Neural progenitor cell (in vitro differentiated cells): ENCODE measurements at regions not wholly inside any gene's neighbourhood (a gene's known extent, or its start where the extent isn't known, plus 50 kb on each side); places are given as distances from the start of the nearest gene placed in this dataset.

Source experiments
- DNase-seq: peaks from one replicate; pipeline ENCODE4 v3.0.0-alpha.2; 2016; ENCODE audit warnings: low spot score
- H2AFZ ChIP-seq: fragments of 200-600 bp; sonication (generic); replicated peaks from 2 replicates; pipeline ENCODE4 v1.6.1; 2016; ENCODE audit warnings: antibody characterized with exemption
- H3F3A ChIP-seq: fragments of 200-600 bp; sonication (generic); 2 replicates; pipeline ENCODE4 v1.6.1; 2016; ENCODE audit warnings: antibody characterized with exemption, low read depth
- H3K27ac ChIP-seq: fragments of 200-600 bp; sonication (generic); 2 replicates; pipeline ENCODE4 v1.5.1; 2016; ENCODE audit warnings: mild to moderate bottlenecking
- H3K27me3 ChIP-seq: fragments of 200-600 bp; sonication (generic); 2 replicates; pipeline ENCODE4 v1.6.1; 2016; ENCODE audit warnings: mild to moderate bottlenecking, moderate library complexity
- H3K36me3 ChIP-seq: fragments of 200-600 bp; sonication (generic); 2 replicates; pipeline ENCODE4 v1.5.1; 2016
- H3K4me1 ChIP-seq: fragments of 200-600 bp; sonication (generic); 2 replicates; pipeline ENCODE4 v1.6.1; 2016; ENCODE audit warnings: mixed run types
- H3K4me2 ChIP-seq: fragments of 200-600 bp; sonication (generic); 2 replicates; pipeline ENCODE4 v1.6.1; 2016
- H3K4me3 ChIP-seq: fragments of 200-600 bp; sonication (generic); 2 replicates; pipeline ENCODE4 v1.5.1; 2016
- H3K79me2 ChIP-seq: fragments of 200-600 bp; sonication (generic); 2 replicates; pipeline ENCODE4 v1.6.1; 2016; ENCODE audit warnings: low read depth
- H3K9ac ChIP-seq: fragments of 200-600 bp; sonication (generic); 2 replicates; pipeline ENCODE4 v1.6.1; 2016
- H3K9me3 ChIP-seq: fragments of 200-600 bp; sonication (generic); 2 replicates; pipeline ENCODE4 v1.5.1; 2016; ENCODE audit warnings: low read depth
- H4K20me1 ChIP-seq: fragments of 200-600 bp; sonication (generic); 2 replicates; pipeline ENCODE4 v1.6.1; 2016; ENCODE audit warnings: low read depth
- H3K27ac Mint-ChIP-seq: 3 replicates; pipeline ENCODE4 v1.8.0; 2021; ENCODE audit warnings: mixed read lengths
- H3K27me3 Mint-ChIP-seq: 2 replicates; pipeline ENCODE4 v1.8.0; 2022; ENCODE audit warnings: low read depth, mild to moderate bottlenecking, inconsistent platforms, moderate library complexity, mixed read lengths; ENCODE audit not compliant: insufficient read depth
- H3K36me3 Mint-ChIP-seq: 3 replicates; pipeline ENCODE4 v1.8.0; 2021; ENCODE audit warnings: mixed read lengths
- H3K4me1 Mint-ChIP-seq: 3 replicates; pipeline ENCODE4 v1.8.0; 2021; ENCODE audit warnings: mixed read lengths
- H3K4me3 Mint-ChIP-seq: 3 replicates; pipeline ENCODE4 v1.8.0; 2021; ENCODE audit warnings: mild to moderate bottlenecking, moderate library complexity, mixed read lengths
- H3K9me3 Mint-ChIP-seq: 3 replicates; pipeline ENCODE4 v1.8.0; 2020; ENCODE audit warnings: mixed read lengths
- EZH2 ChIP-seq: fragments of 200-600 bp; sonication (generic); IDR thresholded peaks from 2 replicates; pipeline ENCODE4 v1.6.1; 2017; ENCODE audit warnings: antibody characterized with exemption, mild to moderate bottlenecking, moderate library complexity
- EZH2phosphoT487 ChIP-seq: fragments of 200-600 bp; sonication (generic); IDR thresholded peaks from 2 replicates; pipeline ENCODE4 v1.6.1; 2017; ENCODE audit warnings: antibody characterized with exemption
- TF ChIP-seq, protein P1 (sequence below): fragments of 200-600 bp; sonication (generic); IDR thresholded peaks from 2 replicates; pipeline ENCODE4 v1.5.1; 2017; ENCODE audit warnings: antibody characterized with exemption, mild to moderate bottlenecking

DNA sequence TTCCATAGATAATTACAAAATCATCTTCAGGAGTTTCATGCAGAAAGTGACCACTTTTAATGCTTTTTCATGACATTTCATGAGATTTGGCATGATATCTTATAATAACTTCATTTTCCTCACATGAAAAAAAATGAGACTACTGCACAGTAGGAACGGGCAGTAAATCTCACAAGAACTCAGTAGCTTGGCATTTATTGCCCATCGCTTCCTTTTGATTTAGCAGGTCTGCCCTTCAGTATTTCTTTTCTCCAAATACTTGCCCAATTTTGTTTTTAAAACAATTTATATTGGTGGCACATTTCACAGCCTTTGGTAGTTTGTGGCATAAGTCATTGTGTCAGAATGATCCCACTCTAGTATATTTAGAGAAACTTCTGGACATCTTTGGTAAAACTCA lies 711.8 kb upstream of the CHD1 start:
- no peaks in the 10 kb centered on the region for H3K27me3 ChIP-seq
- H3K36me3 ChIP-seq, result no peaks in the 10 kb centered on the region
- no peaks in the 10 kb centered on the region for H3K79me2 ChIP-seq
- DNase-seq, result no peak
- H3K9ac ChIP-seq, result no peak overlapping the region
- no peak overlapping the region for H3K27ac ChIP-seq
- H3K27me3 Mint-ChIP-seq, result no peaks in the 10 kb centered on the region
- H3K4me1 Mint-ChIP-seq, result no peaks in the 10 kb centered on the region
- H2AFZ ChIP-seq, result no peak overlapping the region
- no peaks in the 10 kb centered on the region for H3K36me3 Mint-ChIP-seq
- no peak for TF ChIP-seq EZH2phosphoT487
- no peak for TF ChIP-seq EZH2
- TF ChIP-seq, protein P1, sequence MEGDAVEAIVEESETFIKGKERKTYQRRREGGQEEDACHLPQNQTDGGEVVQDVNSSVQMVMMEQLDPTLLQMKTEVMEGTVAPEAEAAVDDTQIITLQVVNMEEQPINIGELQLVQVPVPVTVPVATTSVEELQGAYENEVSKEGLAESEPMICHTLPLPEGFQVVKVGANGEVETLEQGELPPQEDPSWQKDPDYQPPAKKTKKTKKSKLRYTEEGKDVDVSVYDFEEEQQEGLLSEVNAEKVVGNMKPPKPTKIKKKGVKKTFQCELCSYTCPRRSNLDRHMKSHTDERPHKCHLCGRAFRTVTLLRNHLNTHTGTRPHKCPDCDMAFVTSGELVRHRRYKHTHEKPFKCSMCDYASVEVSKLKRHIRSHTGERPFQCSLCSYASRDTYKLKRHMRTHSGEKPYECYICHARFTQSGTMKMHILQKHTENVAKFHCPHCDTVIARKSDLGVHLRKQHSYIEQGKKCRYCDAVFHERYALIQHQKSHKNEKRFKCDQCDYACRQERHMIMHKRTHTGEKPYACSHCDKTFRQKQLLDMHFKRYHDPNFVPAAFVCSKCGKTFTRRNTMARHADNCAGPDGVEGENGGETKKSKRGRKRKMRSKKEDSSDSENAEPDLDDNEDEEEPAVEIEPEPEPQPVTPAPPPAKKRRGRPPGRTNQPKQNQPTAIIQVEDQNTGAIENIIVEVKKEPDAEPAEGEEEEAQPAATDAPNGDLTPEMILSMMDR, result no peak
- H3K27ac Mint-ChIP-seq, result no peak overlapping the region
- no peak overlapping the region for H3K4me3 ChIP-seq
- no peaks in the 10 kb centered on the region for H3K9me3 ChIP-seq
- H3K4me1 ChIP-seq, result no peaks in the 10 kb centered on the region
- no peaks in the 10 kb centered on the region for H3F3A ChIP-seq
- no peak overlapping the region for H3K4me2 ChIP-seq
- H3K9me3 Mint-ChIP-seq, result no peaks in the 10 kb centered on the region
- H4K20me1 ChIP-seq, result no peaks in the 10 kb centered on the region
- H3K4me3 Mint-ChIP-seq, result no peak overlapping the region

DNA sequence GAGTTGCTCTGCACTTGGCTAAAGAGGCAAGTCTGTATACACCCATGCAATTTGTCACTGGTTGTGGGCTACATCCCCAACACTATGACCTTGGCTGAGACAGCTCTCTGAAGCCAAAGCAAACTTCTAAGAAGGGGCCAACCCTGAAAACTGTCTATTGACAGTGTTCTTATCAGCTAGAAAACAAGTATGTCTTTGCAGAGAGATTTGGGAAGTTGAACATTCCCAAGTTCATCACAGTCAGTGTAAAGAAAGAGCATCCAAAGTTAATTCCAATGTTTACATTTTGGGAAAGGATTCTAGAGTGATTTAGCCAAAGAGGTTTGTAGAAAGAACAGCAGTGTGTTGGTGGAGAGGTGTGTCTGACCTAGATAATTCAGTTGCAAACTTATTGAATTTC lies 711.1 kb upstream of the CHD1 start:
- DNase-seq, result no peak
- H3K27me3 Mint-ChIP-seq, result no peaks in the 10 kb centered on the region
- no peak overlapping the region for H3K4me2 ChIP-seq
- no peaks in the 10 kb centered on the region for H3K27me3 ChIP-seq
- no peaks in the 10 kb centered on the region for H3K4me1 ChIP-seq
- no peaks in the 10 kb centered on the region for H3F3A ChIP-seq
- no peak overlapping the region for H3K27ac ChIP-seq
- TF ChIP-seq EZH2 (no peak), EZH2phosphoT487 (no peak)
- TF ChIP-seq, protein P1, result no peak
- H3K9me3 ChIP-seq, result no peaks in the 10 kb centered on the region
- H3K27ac Mint-ChIP-seq, result no peak overlapping the region
- H3K4me3 ChIP-seq, result no peak overlapping the region
- H3K4me3 Mint-ChIP-seq, result no peak overlapping the region
- no peaks in the 10 kb centered on the region for H3K36me3 Mint-ChIP-seq
- no peaks in the 10 kb centered on the region for H3K9me3 Mint-ChIP-seq
- no peaks in the 10 kb centered on the region for H4K20me1 ChIP-seq
- H3K4me1 Mint-ChIP-seq, result no peaks in the 10 kb centered on the region
- H3K9ac ChIP-seq, result no peak overlapping the region
- H2AFZ ChIP-seq, result no peak overlapping the region
- H3K36me3 ChIP-seq, result no peaks in the 10 kb centered on the region
- no peaks in the 10 kb centered on the region for H3K79me2 ChIP-seq

DNA sequence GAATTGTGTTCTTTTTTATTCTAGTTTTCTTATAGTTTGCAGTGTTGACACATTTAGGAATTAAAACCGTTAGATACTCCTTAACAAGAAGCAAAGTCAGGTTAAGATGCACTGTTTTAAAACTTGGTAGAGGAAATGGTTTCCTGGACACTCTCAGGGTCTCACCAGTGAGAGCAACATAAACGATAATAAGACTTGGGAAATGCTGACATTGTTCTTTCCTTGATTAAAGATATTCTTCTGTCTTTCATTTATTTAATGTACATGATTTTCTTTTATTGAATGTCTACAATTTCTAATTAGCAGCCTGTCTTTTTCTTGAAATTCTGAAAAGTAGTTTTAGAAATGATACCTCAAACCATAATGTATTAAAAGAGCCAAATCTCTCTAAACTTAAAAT lies 707.9 kb upstream of the CHD1 start:
- no peak overlapping the region for H2AFZ ChIP-seq
- no peaks in the 10 kb centered on the region for H4K20me1 ChIP-seq
- no peak overlapping the region for H3K27ac ChIP-seq
- Mint-ChIP-seq H3K27ac (no peak overlapping the region), H3K4me1 (no peaks in the 10 kb centered on the region), H3K9me3 (no peaks in the 10 kb centered on the region), H3K4me3 (no peak overlapping the region), H3K27me3 (no peaks in the 10 kb centered on the region), H3K36me3 (no peaks in the 10 kb centered on the region)
- no peak overlapping the region for H3K9ac ChIP-seq
- H3K9me3 ChIP-seq, result no peaks in the 10 kb centered on the region
- TF ChIP-seq EZH2phosphoT487, result no peak
- TF ChIP-seq EZH2, result no peak
- TF ChIP-seq, protein P1, result no peak
- H3K36me3 ChIP-seq, result no peaks in the 10 kb centered on the region
- no peaks in the 10 kb centered on the region for H3K4me1 ChIP-seq
- no peak overlapping the region for H3K4me3 ChIP-seq
- H3K4me2 ChIP-seq, result no peak overlapping the region
- no peaks in the 10 kb centered on the region for H3K79me2 ChIP-seq
- no peaks in the 10 kb centered on the region for H3F3A ChIP-seq
- DNase-seq, result no peak
- H3K27me3 ChIP-seq, result no peaks in the 10 kb centered on the region
